ENCODE measurements at regions not wholly inside any gene's neighbourhood (a gene's known extent, or its start where the extent isn't known, plus 50 kb on each side); places are given as distances from the start of the nearest gene placed in this dataset.

- DNase-seq (ENCODE audit: low spot score), result no peak
These were observed 59.1 kb upstream of the IRX6 start for GRCh38 chr16:55264949-55265348.

GRCh38 chr16:55265926-55266325 lies 58.1 kb upstream of the IRX6 start:
- DNase-seq (ENCODE audit: low spot score), result no peak

- no peak for DNase-seq (ENCODE audit: low spot score)
These were observed 52.0 kb upstream of the IRX6 start for GRCh38 chr16:55271945-55272513.

GRCh38 chr16:55272744-55273143 lies 51.3 kb upstream of the IRX6 start:
- DNase-seq (ENCODE audit: low spot score), result no peak

- DNase-seq (ENCODE audit: low spot score), result no peak
These were observed 50.6 kb upstream of the IRX6 start for GRCh38 chr16:55273356-55273755.

GRCh38 chr16:55273959-55274358 lies 50.0 kb upstream of the IRX6 start:
- no peak for DNase-seq (ENCODE audit: low spot score)
